HG03575 (cell line): ENCODE measurements at regions not wholly inside any gene's neighbourhood (a gene's known extent, or its start where the extent isn't known, plus 50 kb on each side); places are given as distances from the start of the nearest gene placed in this dataset.
"Not testable (repeated sequence)": the region's sequence is repeated elsewhere in the genome, so short reads cannot be mapped to it uniquely, and the experiment has no call there.

Experiments used
- ATAC-seq: cut with Tn5 transposase; IDR thresholded peaks from one replicate; pipeline ENCODE4 v1.9.1; 2021; ENCODE audit not compliant: unreplicated experiment, insufficient number of reproducible peaks, low FRiP score; ENCODE audit errors: extremely low read depth

- no peak for ATAC-seq
These were observed 330.6 kb upstream of the MEF2C start for GRCh38 chr5:89213573-89213972.

GRCh38 chr5:89211836-89212235, 328.9 kb upstream of the MEF2C start:
- no peak for ATAC-seq

- no peak for ATAC-seq
These were observed 325.8 kb upstream of the MEF2C start for GRCh38 chr5:89208811-89209210.

GRCh38 chr5:89208392-89208791, 325.4 kb upstream of the MEF2C start:
- no peak for ATAC-seq

- no peak for ATAC-seq
These were observed 321.8 kb upstream of the MEF2C start for GRCh38 chr5:89204756-89205155.

- no peak for ATAC-seq
These were observed 320.6 kb upstream of the MEF2C start for GRCh38 chr5:89203611-89204010.

GRCh38 chr5:89200899-89201298, 317.9 kb upstream of the MEF2C start:
- ATAC-seq: no peak

- ATAC-seq: no peak
These were observed 316.3 kb upstream of the MEF2C start for GRCh38 chr5:89199306-89199705.

- no peak for ATAC-seq
These were observed 308.4 kb upstream of the MEF2C start for GRCh38 chr5:89191374-89191773.

GRCh38 chr5:89190515-89191265, 307.7 kb upstream of the MEF2C start:
- no peak for ATAC-seq

GRCh38 chr5:89187883-89188465, 305.0 kb upstream of the MEF2C start:
- no peak for ATAC-seq

GRCh38 chr5:89187268-89187667, 304.3 kb upstream of the MEF2C start:
- ATAC-seq: no peak

- no peak for ATAC-seq
These were observed 298.6 kb upstream of the MEF2C start for GRCh38 chr5:89181546-89181945.

GRCh38 chr5:89179731-89180130, 296.7 kb upstream of the MEF2C start:
- ATAC-seq: no peak

GRCh38 chr5:89178541-89178940, 295.6 kb upstream of the MEF2C start:
- no peak for ATAC-seq

- no peak for ATAC-seq
These were observed 290.5 kb upstream of the MEF2C start for GRCh38 chr5:89173528-89173927.

- no peak for ATAC-seq
These were observed 285.8 kb upstream of the MEF2C start for GRCh38 chr5:89168766-89169165.

- not testable (repeated sequence) for ATAC-seq
These were observed 281.7 kb upstream of the MEF2C start for GRCh38 chr5:89164703-89165102.

- no peak for ATAC-seq
These were observed 273.2 kb upstream of the MEF2C start for GRCh38 chr5:89156226-89156625.

- ATAC-seq: no peak
These were observed 264.0 kb upstream of the MEF2C start for GRCh38 chr5:89147031-89147430.

GRCh38 chr5:89137148-89137547, 254.2 kb upstream of the MEF2C start:
- no peak for ATAC-seq
